GM21737 (cell line): ENCODE measurements at regions not wholly inside any gene's neighbourhood (a gene's known extent, or its start where the extent isn't known, plus 50 kb on each side); places are given as distances from the start of the nearest gene placed in this dataset.
"Not testable (repeated sequence)": the region's sequence is repeated elsewhere in the genome, so short reads cannot be mapped to it uniquely, and the experiment has no call there.

Experiments used
- ATAC-seq: cut with Tn5 transposase; IDR thresholded peaks from one replicate; pipeline ENCODE4 v1.9.1; 2021; ENCODE audit warnings: mild to moderate bottlenecking, moderate library complexity; ENCODE audit not compliant: unreplicated experiment

- no peak for ATAC-seq
Measured at GRCh38 chr17:77606146-77606864, 352.2 kb upstream of the TNRC6C start.

DNA sequence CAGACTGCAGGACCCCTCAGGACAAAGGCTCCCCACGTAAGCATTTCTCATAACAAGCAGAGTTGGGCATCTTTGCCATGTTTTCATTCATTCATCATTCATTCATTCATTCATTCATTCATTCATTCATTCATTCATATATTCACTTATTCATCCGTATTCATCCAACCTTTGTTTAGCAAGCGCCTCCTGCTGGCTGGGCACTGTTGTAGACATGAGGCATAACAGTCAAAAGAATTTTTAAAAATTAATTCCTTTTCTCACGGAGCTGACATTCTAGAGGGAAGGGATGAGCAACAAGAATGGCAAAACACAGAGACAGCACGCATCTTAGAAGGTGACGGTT, 351.7 kb upstream of the TNRC6C start:
- no peak for ATAC-seq

- ATAC-seq, result no peak
Measured at GRCh38 chr17:77607606-77608005, 350.9 kb upstream of the TNRC6C start.

DNA sequence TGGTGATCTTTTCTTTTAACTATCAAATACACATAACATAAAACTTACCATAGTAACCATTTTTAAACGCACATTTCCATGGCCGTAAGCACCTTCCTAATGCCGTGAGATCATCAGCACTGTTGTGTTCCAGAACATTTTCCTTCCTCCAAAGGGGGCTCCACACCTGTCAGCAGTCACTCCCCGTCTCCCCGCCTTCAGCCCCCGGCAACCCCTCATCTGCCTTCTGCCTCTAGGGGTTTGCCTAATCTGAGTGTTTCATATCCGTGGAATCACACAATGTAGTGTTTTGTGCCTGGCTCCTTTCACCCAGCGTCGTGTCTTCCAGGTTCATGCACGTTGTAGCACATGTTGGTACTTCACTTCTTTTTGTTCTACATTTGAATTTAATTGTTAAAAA, 350.1 kb upstream of the TNRC6C start:
- ATAC-seq, result no peak

GRCh38 chr17:77609553-77610517, 348.7 kb upstream of the TNRC6C start:
- no peak for ATAC-seq

- ATAC-seq, result no peak
Measured at GRCh38 chr17:77610518-77610893, 348.0 kb upstream of the TNRC6C start.

DNA sequence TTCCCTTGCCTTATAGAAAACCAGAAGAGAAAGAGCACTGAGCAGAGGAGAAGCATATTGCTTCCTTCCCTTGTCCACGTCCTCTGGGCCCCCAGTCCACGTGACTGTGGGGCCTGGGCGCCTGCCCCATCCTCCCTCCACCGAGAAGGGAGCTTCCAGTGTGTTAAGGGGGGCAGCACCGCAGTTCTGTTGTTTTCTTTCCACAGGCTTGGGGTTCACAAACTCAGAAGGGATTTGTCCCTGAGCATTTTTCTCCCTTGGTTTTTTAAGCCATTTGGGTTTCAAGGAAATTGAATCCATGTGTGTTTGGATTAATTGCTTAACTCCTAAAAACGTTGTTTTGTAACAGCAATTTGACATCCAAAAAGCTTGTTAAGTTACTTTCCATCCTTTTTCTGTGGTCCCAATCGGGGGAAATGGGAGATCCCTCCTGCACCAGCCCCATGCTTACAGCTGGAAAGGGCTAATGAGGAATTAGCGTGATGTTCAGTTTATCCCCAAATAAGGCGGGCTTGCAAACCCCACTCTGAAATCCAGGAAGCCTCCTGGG, 347.5 kb upstream of the TNRC6C start:
- ATAC-seq, result no peak

GRCh38 chr17:77611791-77612502, 346.6 kb upstream of the TNRC6C start:
- no peak for ATAC-seq

- no peak for ATAC-seq
Measured at GRCh38 chr17:77613218-77613617, 345.3 kb upstream of the TNRC6C start.

- ATAC-seq, result no peak
Measured at GRCh38 chr17:77613627-77614026, 344.9 kb upstream of the TNRC6C start.

DNA sequence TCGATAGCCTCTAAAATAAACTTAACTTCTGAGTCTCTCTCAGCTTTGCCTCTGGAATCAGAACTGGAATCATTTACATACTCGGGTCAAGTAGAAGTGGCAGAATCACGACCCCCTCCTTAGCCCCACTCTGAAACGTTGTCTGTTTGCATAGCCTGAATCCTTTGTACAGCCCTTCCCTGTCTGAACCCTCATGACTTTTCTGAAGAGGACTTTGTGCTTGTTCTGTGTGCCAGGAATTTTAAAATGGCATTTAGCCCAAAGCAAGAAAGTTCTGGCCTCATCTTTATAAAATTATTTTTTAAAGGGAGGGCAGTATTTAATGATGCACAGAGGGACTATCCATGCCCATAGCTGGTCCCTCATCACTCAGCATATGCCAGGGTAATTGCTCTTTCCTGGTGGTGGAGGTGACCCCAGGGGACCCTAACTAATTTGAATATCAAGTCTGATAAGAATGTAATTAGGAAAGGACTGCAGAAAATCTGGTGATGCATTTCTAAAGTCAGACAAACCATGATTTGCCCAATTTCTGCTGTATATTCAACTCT, 342.7 kb upstream of the TNRC6C start:
- no peak for ATAC-seq

- ATAC-seq, result no peak
Measured at GRCh38 chr17:77616254-77616731, 342.2 kb upstream of the TNRC6C start.

GRCh38 chr17:77617516-77617915, 341.0 kb upstream of the TNRC6C start:
- ATAC-seq, result no peak

DNA sequence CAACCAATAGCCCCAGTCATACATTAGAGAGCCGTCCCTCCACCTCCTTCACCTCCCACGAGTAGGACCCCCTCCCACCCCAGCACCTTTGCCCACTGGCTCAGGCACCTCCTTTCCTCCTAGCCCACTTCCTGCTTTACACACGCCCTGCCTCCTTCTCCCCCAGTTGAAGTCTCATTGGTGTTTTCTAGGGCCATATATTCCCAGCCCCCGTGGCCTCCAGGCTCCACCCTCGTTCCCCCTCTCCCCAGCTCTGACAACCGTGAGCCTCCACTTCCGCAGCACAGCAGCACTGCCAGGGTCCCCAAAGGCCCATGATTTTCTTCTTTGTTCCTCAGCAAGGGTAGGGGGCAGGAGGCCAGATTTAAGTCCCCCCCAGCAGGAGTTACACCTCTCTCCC, 340.3 kb upstream of the TNRC6C start:
- no peak for ATAC-seq

DNA sequence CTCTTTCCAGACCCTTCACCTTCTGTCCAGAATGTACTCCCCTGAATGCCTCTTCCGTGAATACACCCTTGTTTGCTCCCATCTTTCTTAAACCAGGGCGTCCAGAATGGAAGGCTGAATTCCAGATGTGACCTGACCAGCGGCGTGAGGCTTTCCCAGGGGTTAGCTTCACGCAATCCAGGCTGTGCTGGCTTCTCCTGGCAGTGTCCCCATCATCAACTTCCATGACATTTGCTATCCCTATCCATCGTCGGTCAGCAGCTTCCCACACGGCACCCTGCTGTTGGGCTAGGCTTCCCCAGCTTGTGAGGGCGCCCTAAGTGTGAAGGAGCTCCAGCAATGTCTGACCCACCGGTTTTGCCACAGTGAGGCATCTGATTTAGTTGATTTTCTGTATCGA, 339.8 kb upstream of the TNRC6C start:
- no peak for ATAC-seq

DNA sequence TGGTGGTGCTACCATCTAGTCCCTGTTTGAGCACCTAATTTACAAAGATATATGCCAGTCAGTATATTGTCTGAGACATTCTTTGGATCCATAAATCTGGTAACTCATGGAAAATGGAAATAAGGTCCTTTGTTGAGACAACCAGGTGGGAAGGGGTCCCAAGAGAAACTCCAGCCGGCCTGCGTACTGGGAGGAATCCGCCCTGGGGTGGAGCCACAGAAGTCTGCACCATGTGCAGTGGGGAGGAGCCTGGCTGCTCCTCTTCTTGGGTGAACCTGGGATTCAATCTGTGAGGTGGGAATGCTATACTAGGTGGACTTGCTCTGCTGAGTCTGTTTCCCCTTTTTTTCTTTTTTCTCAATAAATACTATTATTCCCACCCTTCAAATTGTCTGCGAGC, 339.2 kb upstream of the TNRC6C start:
- ATAC-seq, result no peak

- ATAC-seq, result no peak
Measured at GRCh38 chr17:77619851-77620250, 338.7 kb upstream of the TNRC6C start.

- no peak for ATAC-seq
Measured at GRCh38 chr17:77620282-77620681, 338.2 kb upstream of the TNRC6C start.

GRCh38 chr17:77622084-77622483, 336.4 kb upstream of the TNRC6C start:
- ATAC-seq, result not testable (repeated sequence)

DNA sequence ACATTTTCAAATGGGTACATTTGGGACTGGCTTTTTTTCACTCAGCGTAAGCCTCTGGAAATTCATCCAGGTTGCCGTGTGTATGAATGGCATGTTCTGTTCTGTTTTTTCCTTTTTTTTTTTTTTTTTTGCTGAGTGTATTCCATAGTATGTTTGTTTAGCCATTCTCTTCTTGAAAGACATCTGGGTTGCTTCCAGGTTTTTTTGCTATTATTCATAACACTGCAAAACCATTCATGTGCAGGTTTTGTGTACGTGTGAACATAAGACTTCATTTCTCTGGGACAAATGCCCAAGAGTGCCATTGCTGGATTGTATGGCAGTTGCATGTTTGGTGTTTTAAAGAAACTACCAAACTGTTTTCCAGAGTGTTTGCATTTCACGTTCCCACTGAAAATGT, 335.9 kb upstream of the TNRC6C start:
- no peak for ATAC-seq

DNA sequence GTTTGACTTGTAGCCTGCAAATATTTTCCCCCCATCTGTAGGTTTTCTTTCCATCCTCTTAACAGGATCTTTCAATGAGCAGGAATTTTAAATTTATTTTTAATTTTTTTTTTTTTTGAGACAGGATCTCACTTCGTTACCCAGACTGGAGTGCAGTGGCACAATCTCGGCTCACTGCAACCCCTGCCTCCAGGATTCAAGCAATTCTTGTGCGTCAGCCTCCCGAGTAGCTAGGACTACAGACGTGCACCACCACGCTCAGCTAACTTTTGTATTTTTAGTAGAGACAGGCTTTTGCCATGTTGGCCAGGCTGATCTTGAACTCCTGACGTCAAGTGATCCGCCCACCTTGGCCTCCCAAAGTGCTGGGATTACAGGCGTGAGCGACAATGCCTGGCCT, 335.2 kb upstream of the TNRC6C start:
- not testable (repeated sequence) for ATAC-seq
